IMR-90 (cell line): ENCODE measurements at regions not wholly inside any gene's neighbourhood (a gene's known extent, or its start where the extent isn't known, plus 50 kb on each side); places are given as distances from the start of the nearest gene placed in this dataset.
A peak's percentile ranks its signal among the peaks of the same experiment; 100 is the strongest.

ENCODE experiments used
- ATAC-seq: fragments of 200-7000 bp; cut with Tn5 transposase; 2 replicates; pipeline ENCODE4 v1.9.1; 2020; ENCODE audit warnings: low read depth, mild to moderate bottlenecking, moderate library complexity
- BruUV-seq: library from RNA; stranded (reverse); fragments of 400-500 nt; replicated peaks from 2 replicates; lab custom pipeline; 2021; lab: Mats Ljungman, UMichigan
- CTCF ChIA-PET: fragments of 300-600 bp; formaldehyde crosslinking; extraction: SDS; loops from one replicate; lab custom pipeline; 2021; ENCODE audit warnings: antibody characterized with exemption; lab: Yijun Ruan, JAX
- POLR2A ChIA-PET: fragments of 300-600 bp; sonication (Branson Sonifier 250); formaldehyde crosslinking; loops from one replicate; lab custom pipeline; 2022; ENCODE audit warnings: antibody characterized with exemption; ENCODE audit not compliant: unreplicated experiment; lab: Charles Lee
- DNase-seq: peaks from one replicate; pipeline ENCODE4 v3.0.0; 2013
- H2AFZ ChIP-seq: replicated peaks from 2 replicates; pipeline ENCODE3; 2013; ENCODE audit warnings: low read length, mild to moderate bottlenecking; ENCODE audit not compliant: poor library complexity
- H2AK5ac ChIP-seq: 2 replicates; pipeline ENCODE4 v1.6.1; 2013; ENCODE audit warnings: low read depth, low read length, inconsistent platforms
- H2AK9ac ChIP-seq: replicated peaks from 2 replicates; pipeline ENCODE3; 2013; ENCODE audit warnings: mild to moderate bottlenecking, low read depth, low read length, moderate library complexity; ENCODE audit not compliant: poor library complexity
- H2BK120ac ChIP-seq: 2 replicates; pipeline ENCODE4 v1.6.1; 2013; ENCODE audit warnings: low read depth, low read length, inconsistent platforms
- H2BK15ac ChIP-seq: 3 replicates; pipeline ENCODE4 v1.6.1; 2013; ENCODE audit warnings: low read depth, low read length, inconsistent platforms
- H2BK20ac ChIP-seq: 2 replicates; pipeline ENCODE4 v1.6.1; 2013; ENCODE audit warnings: low read depth, mild to moderate bottlenecking, inconsistent platforms, low read length, moderate library complexity
- H2BK5ac ChIP-seq: 2 replicates; pipeline ENCODE4 v1.6.1; 2013; ENCODE audit warnings: mild to moderate bottlenecking, low read depth, low read length, inconsistent platforms; ENCODE audit not compliant: poor library complexity, severe bottlenecking
- H3K14ac ChIP-seq: replicated peaks from 2 replicates; pipeline ENCODE4 v1.6.1; 2013; ENCODE audit warnings: low read depth, low read length, inconsistent platforms
- H3K18ac ChIP-seq: 2 replicates; pipeline ENCODE4 v1.6.1; 2013; ENCODE audit warnings: low read depth, low read length, control low read depth
- H3K23ac ChIP-seq: 2 replicates; pipeline ENCODE4 v1.6.1; 2013; ENCODE audit warnings: low read depth, low read length, inconsistent platforms
- H3K27ac ChIP-seq: 2 replicates; pipeline ENCODE4 v1.5.1; 2013; ENCODE audit warnings: mild to moderate bottlenecking, control low read depth, low read length; ENCODE audit not compliant: insufficient read depth
- H3K27me3 ChIP-seq: 2 replicates; pipeline ENCODE4 v1.6.1; 2013; ENCODE audit warnings: low read length; ENCODE audit not compliant: control insufficient read depth, insufficient read depth
- H3K36me3 ChIP-seq: 2 replicates; pipeline ENCODE4 v1.6.1; 2013; ENCODE audit warnings: low read length, mixed read lengths; ENCODE audit not compliant: control insufficient read depth, insufficient read depth
- H3K4ac ChIP-seq: 2 replicates; pipeline ENCODE4 v1.6.1; 2013; ENCODE audit warnings: low read depth, low read length, inconsistent platforms
- H3K4me1 ChIP-seq: 2 replicates; pipeline ENCODE4 v1.6.1; 2013; ENCODE audit warnings: low read length, mixed read lengths; ENCODE audit not compliant: control insufficient read depth, insufficient read depth
- H3K4me2 ChIP-seq: 2 replicates; pipeline ENCODE4 v1.6.1; 2013; ENCODE audit warnings: low read depth, mild to moderate bottlenecking, control low read depth, low read length, moderate library complexity
- H3K4me3 ChIP-seq: 2 replicates; pipeline ENCODE4 v1.5.1; 2013; ENCODE audit warnings: low read depth, mild to moderate bottlenecking, control low read depth, low read length, moderate library complexity; ENCODE audit not compliant: insufficient read depth
- H3K56ac ChIP-seq: 2 replicates; pipeline ENCODE4 v1.6.1; 2013; ENCODE audit warnings: low read length, inconsistent platforms; ENCODE audit not compliant: insufficient read depth; ENCODE audit errors: extremely low read depth
- H3K79me1 ChIP-seq, 2 experiments: 2 replicates each; pipeline ENCODE4 v1.6.1; 2013; ENCODE audit warnings: low read length in 2 of 2, inconsistent platforms in 1 of 2, low read depth in 1 of 2
- H3K9ac ChIP-seq: 2 replicates; pipeline ENCODE4 v1.6.1; 2013; ENCODE audit warnings: low read depth, low read length, control low read depth
- H3K9me1 ChIP-seq: 2 replicates; pipeline ENCODE4 v1.6.1; 2013; ENCODE audit warnings: low read length, inconsistent platforms; ENCODE audit not compliant: insufficient read depth
- H3K9me3 ChIP-seq: 2 replicates; pipeline ENCODE4 v1.6.1; 2013; ENCODE audit warnings: low read length; ENCODE audit not compliant: control insufficient read depth, insufficient read depth
- H4K20me1 ChIP-seq: 2 replicates; pipeline ENCODE4 v1.6.1; 2013; ENCODE audit warnings: low read length, inconsistent platforms; ENCODE audit not compliant: insufficient read depth
- H4K5ac ChIP-seq: 2 replicates; pipeline ENCODE4 v1.6.1; 2013; ENCODE audit warnings: mild to moderate bottlenecking, low read depth, low read length, control low read depth
- H4K8ac ChIP-seq, 2 experiments: 2 replicates each; pipeline ENCODE4 v1.6.1; 2013; ENCODE audit warnings: low read depth in 2 of 2, low read length in 2 of 2, control low read depth in 1 of 2, inconsistent platforms in 1 of 2
- H4K91ac ChIP-seq: 2 replicates; pipeline ENCODE4 v1.6.1; 2013; ENCODE audit warnings: low read depth, low read length, inconsistent platforms; ENCODE audit not compliant: insufficient read depth
- MAFK ChIP-seq: IDR thresholded peaks from 2 replicates; pipeline ENCODE4 v1.6.1; 2012; ENCODE audit warnings: low read depth, low read length, improper control_type of control experiment
- RCOR1 ChIP-seq: IDR thresholded peaks from 2 replicates; pipeline ENCODE4 v1.6.1; 2012; ENCODE audit warnings: mild to moderate bottlenecking, low read length, improper control_type of control experiment; ENCODE audit not compliant: insufficient replicate concordance
- WGBS, 2 experiments: methylation state at CpG; one replicate each; pipeline versions ENCODE4 v1.1.5 to v1.1.7; 2013; ENCODE audit warnings: missing lambda C conversion rate in 2 of 2; ENCODE audit not compliant: insufficient read length in 1 of 2; ENCODE audit errors: extremely low coverage in 2 of 2; 5-methylcytosine and 5-hydroxymethylcytosine counted together
- dilution Hi-C: fragments of 300-500 bp; cut with HindIII; formaldehyde crosslinking; loops from one replicate; pipeline ENCODE4 v1.14.3; 2018; ENCODE audit warnings: low sequenced_read_pairs; ENCODE audit not compliant: unreplicated experiment
- in situ Hi-C: fragments of 300-500 bp; cut with MboI; formaldehyde crosslinking; loops from 3 replicates; pipeline ENCODE4 v1.14.3; 2019; ENCODE audit warnings: low sequenced_read_pairs, inconsistent platforms, mixed read lengths
- intact Hi-C: fragments of 100-400 bp; cut with micrococcal nuclease; formaldehyde crosslinking; loops from 2 replicates; pipeline ENCODE4 v1.10.0; 2022

DNA sequence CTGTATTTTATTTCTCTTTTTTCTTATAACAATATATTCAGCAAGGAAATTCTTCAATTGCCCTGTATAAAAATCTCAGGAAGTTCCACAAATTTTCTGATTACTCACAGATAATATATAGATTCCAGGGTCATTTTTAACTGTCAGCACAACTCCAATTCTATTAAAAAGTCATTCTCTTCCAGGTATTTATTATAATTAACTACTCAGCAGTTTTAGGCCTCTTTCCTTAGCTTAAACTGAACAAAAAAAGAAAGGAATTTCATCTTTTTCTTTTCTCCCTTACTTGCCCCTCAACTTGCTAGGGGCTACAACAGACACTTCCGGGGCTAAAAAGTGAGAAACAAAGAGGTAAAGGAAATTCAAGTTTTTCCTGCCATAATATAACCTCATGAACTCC is 358.9 kb upstream of the LRATD1 start:
- ChIA-PET POLR2A (no interaction called here), CTCF (no interaction called here)
- no peak overlapping the region for H3K56ac ChIP-seq
- no peaks in the 10 kb centered on the region for H3K79me1 ChIP-seq
- no peak overlapping the region for H3K18ac ChIP-seq
- H3K23ac ChIP-seq = no peak overlapping the region
- H4K20me1 ChIP-seq = no peaks in the 10 kb centered on the region
- in situ Hi-C loops (no loop called here), intact Hi-C loops (no loop called here), dilution Hi-C loops (no loop called here)
- H3K4me1 ChIP-seq = no peaks in the 10 kb centered on the region
- H2AK5ac ChIP-seq = no peak overlapping the region
- H2AFZ ChIP-seq = no peak overlapping the region
- H3K4me2 ChIP-seq = no peak overlapping the region
- no peaks in the 10 kb centered on the region for H3K36me3 ChIP-seq
- H3K9me1 ChIP-seq = no peaks in the 10 kb centered on the region
- H4K91ac ChIP-seq = no peak overlapping the region
- H3K27ac ChIP-seq = no peak overlapping the region
- ATAC-seq = no peak
- H4K8ac ChIP-seq = no peak overlapping the region
- H3K4me3 ChIP-seq = no peak overlapping the region
- no peak overlapping the region for H2BK120ac ChIP-seq
- no peak overlapping the region for H3K9ac ChIP-seq
- no peak overlapping the region for H4K5ac ChIP-seq
- H3K27me3 ChIP-seq = no peaks in the 10 kb centered on the region
- DNase-seq = no peak
- H2BK15ac ChIP-seq = no peak overlapping the region
- no CpG with 5 or more reads among the region's 1 CpG for WGBS, 2 experiments
- no peak overlapping the region for H3K4ac ChIP-seq
- no peak overlapping the region for H3K14ac ChIP-seq
- BruUV-seq = no TSS peak
- TF ChIP-seq RCOR1 (no peak), MAFK (peak; percentile 30; the same call in 1 of the 2 replicates)
- no peak overlapping the region for H2BK5ac ChIP-seq
- H2BK20ac ChIP-seq = no peak overlapping the region
- H2AK9ac ChIP-seq = no peak overlapping the region
- H3K9me3 ChIP-seq = 0 out of 2 replicates have a peak, but pooled peaks cover 2% of the 10 kb centered on the region
